ENCODE measurements at regions not wholly inside any gene's neighbourhood (a gene's known extent, or its start where the extent isn't known, plus 50 kb on each side); places are given as distances from the start of the nearest gene placed in this dataset.

DNA sequence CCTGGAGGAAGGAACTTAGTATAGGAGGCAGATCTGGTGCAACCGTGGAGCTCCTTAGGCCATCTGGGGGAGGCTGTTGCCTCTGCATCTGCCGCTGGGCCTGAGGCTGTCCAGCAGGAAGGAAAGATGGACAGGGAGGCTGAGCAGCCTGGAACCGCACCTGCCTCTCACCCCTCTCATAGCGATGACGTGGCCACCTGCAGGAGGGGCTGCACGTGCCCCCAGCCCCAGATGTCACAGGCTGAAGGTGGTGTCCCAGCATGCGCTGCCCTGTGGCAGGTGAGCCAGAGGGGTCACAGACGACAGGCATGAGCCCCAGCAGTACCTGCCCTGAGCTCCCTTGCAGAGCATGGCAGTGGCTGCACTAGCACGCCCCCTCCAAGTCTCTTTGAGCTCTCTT, 283.9 kb downstream of the ACTR3B start:
- no peak for TF ChIP-seq EZH2 (IDR thresholded peaks at IDR 0.05; ENCODE audit: borderline replicate concordance, low read length)
- TF ChIP-seq, protein P1, sequence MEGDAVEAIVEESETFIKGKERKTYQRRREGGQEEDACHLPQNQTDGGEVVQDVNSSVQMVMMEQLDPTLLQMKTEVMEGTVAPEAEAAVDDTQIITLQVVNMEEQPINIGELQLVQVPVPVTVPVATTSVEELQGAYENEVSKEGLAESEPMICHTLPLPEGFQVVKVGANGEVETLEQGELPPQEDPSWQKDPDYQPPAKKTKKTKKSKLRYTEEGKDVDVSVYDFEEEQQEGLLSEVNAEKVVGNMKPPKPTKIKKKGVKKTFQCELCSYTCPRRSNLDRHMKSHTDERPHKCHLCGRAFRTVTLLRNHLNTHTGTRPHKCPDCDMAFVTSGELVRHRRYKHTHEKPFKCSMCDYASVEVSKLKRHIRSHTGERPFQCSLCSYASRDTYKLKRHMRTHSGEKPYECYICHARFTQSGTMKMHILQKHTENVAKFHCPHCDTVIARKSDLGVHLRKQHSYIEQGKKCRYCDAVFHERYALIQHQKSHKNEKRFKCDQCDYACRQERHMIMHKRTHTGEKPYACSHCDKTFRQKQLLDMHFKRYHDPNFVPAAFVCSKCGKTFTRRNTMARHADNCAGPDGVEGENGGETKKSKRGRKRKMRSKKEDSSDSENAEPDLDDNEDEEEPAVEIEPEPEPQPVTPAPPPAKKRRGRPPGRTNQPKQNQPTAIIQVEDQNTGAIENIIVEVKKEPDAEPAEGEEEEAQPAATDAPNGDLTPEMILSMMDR (conservative IDR thresholded peaks at IDR 0.05 in 1 of 2, IDR thresholded peaks at IDR 0.05 in 1 of 2; ENCODE audit: extremely low read depth in 1 of 2, insufficient read depth in 1 of 2, low read depth in 1 of 2, low read length in 2 of 2), result no peak
